H54 (cell line): ENCODE measurements at regions not wholly inside any gene's neighbourhood (a gene's known extent, or its start where the extent isn't known, plus 50 kb on each side); places are given as distances from the start of the nearest gene placed in this dataset.

Experiments used
- DNase-seq: peaks from one replicate; pipeline ENCODE4 v3.0.0; 2011; ENCODE audit warnings: low spot score, mixed read lengths; ENCODE audit not compliant: insufficient read length
- FAIRE-seq: peaks from 3 replicates; lab custom pipeline; 2011; peaks lifted over from hg19 to GRCh38; lab: Jason Lieb, UNC
- POLR2A ChIP-seq: IDR thresholded peaks from 2 replicates; pipeline ENCODE4 v1.6.1; 2011; ENCODE audit warnings: low read depth, mild to moderate bottlenecking, low read length

- FAIRE-seq (no peak), DNase-seq (no peak)
- TF ChIP-seq POLR2A: no peak
Observed at GRCh38 chr10:10873289-10873688, 144.4 kb upstream of the CELF2 start.

GRCh38 chr10:10873915-10874314 lies 143.8 kb upstream of the CELF2 start:
- FAIRE-seq: no peak
- DNase-seq: no peak
- no peak for TF ChIP-seq POLR2A

GRCh38 chr10:10878963-10879362 lies 138.7 kb upstream of the CELF2 start:
- no peak for TF ChIP-seq POLR2A
- no peak for FAIRE-seq
- DNase-seq: no peak

DNA sequence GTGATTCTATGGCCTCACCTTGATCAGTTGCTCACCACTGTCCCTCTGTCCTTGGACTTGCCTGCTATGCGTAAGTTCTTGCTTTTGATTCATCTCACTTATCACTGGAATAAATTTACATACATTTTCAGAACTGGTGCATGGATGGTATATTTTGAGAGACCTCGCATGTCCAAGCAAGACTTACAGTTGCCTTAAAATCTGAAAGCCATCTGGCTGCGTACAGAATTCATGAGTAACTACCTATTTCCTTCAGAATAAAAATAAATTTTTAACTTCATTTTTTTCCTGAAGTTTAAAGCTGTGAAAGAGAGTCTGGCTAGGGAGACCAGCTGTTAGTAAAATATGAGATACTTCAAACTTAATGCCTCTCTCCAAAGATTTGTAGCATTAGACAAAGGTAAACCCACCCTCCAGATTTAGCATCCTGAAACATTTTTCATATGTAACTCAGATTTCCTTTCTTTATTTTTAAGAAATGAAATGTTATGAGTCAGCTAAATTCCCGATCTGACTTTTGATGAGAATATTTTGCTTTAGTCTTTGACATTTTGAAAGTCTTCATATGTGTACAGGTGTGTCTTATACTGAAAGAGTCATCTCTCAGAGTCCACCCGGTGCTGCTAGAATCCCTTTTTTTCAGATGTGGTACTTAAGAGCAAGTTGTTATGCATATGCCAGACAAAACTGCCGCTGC lies 136.4 kb upstream of the CELF2 start:
- FAIRE-seq (no peak), DNase-seq (no peak)
- TF ChIP-seq POLR2A: no peak

- FAIRE-seq: no peak
- no peak for DNase-seq
- TF ChIP-seq POLR2A: no peak
Observed at GRCh38 chr10:10883737-10884136, 133.9 kb upstream of the CELF2 start.

GRCh38 chr10:10886861-10887531 lies 130.7 kb upstream of the CELF2 start:
- no peak for FAIRE-seq
- no peak for TF ChIP-seq POLR2A

GRCh38 chr10:10891124-10892082 lies 126.3 kb upstream of the CELF2 start:
- FAIRE-seq (no peak), DNase-seq (no peak)
- no peak for TF ChIP-seq POLR2A

More at GRCh38 chr10:10886861-10887531, 130.7 kb upstream of the CELF2 start:
- DNase-seq: no peak

DNA sequence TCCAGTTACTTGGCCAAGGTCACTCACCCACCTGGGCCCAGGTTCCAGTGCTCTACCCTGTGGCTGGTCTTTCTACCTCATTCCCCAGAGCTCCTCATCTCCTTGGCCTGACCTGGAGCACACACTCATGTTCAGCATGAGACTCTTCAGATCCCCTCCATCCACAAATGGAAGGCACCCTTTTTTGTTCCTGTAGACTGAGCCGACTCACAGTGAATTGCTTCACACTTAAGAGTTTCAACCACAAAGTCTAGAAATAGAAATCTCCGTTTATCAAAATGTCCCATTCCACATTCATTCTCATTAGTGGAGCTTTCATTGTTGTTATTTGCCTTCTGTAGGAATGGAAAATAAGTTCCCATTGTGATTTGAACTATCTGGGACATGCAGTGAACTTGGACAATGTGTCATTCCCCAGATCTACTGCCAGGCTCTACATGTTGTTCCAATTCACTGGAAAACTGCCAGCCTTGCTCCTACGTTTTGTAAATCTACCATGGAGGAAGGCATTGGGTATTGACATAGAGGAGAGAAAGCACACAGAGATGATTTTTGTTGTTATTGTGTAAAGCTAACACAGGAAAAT lies 125.3 kb upstream of the CELF2 start:
- TF ChIP-seq POLR2A: no peak
- FAIRE-seq (no peak), DNase-seq (no peak)

DNA sequence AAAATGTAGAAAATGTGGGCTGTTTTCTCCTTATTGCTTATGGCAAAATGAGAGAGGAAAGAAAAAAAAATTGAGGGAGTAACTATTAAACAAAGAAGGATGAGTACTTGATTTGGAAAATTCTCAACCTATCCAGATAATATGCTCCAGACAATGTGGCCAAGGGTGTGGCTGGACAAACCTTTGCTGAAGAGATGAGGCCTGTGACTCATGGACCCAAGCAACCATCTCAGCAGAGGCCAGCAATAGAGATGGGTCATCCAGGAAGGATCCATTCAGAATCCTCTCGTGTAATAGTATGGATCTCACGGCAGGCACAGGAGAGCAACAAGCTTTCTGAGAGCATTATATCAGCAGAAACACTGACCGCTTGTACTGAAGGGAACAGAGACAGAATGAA lies 120.3 kb upstream of the CELF2 start:
- TF ChIP-seq POLR2A: no peak
- DNase-seq (no peak), FAIRE-seq (no peak)

GRCh38 chr10:10901906-10902305 lies 115.8 kb upstream of the CELF2 start:
- TF ChIP-seq POLR2A: no peak
- no peak for DNase-seq
- no peak for FAIRE-seq

DNA sequence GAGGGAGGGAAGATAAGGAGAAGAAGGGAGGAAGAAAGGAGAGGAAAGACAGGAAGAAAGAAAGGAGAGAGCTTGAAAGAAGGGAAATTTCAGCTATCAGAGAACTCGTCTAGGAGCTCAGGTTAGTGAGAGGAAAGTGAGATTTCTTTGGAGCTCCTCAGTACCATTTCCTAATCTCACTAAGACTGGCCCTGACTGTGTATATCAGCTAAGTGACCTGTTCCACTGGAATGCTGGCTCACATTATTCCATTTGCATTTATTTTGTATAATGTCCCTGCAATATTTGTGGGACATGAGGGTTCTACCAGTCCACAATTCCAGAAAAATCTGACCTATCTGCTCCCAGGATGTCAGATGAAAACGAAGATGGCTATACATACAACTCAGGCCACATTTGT lies 114.7 kb upstream of the CELF2 start:
- FAIRE-seq: no peak

GRCh38 chr10:10903620-10904019 lies 114.1 kb upstream of the CELF2 start:
- no peak for FAIRE-seq
- TF ChIP-seq POLR2A: no peak
- DNase-seq: no peak

More for the DNA sequence above, 114.7 kb upstream of the CELF2 start:
- no peak for DNase-seq
- TF ChIP-seq POLR2A: no peak

- TF ChIP-seq POLR2A: no peak
- DNase-seq (no peak), FAIRE-seq (no peak)
Observed at GRCh38 chr10:10910634-10911033, 107.0 kb upstream of the CELF2 start.

DNA sequence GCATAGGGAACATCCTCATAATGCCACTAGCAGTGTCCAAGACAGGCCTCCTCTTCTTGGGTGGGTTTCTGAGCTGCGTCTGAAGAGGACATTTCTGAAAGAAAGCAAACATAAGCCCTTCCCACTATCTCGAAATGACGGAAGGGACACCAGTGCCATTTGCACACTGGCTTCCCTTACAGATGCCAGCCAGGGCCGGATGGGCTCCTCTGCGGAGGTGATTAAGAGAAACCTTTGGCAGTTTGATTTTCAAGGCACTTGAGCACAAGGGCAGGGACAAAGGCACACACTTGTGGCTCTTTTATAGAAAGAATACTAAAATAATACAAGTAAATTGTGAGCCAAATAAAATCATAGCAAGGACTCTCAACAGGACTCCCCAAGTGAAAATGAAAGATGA lies 106.6 kb upstream of the CELF2 start:
- FAIRE-seq (no peak), DNase-seq (no peak)
- TF ChIP-seq POLR2A: no peak
